GM18508 (cell line): ENCODE measurements at regions not wholly inside any gene's neighbourhood (a gene's known extent, or its start where the extent isn't known, plus 50 kb on each side); places are given as distances from the start of the nearest gene placed in this dataset.
"Not testable (repeated sequence)": the region's sequence is repeated elsewhere in the genome, so short reads cannot be mapped to it uniquely, and the experiment has no call there.

Experiments used
- ATAC-seq: cut with Tn5 transposase; IDR thresholded peaks from one replicate; pipeline ENCODE4 v1.9.1; 2021; ENCODE audit warnings: moderate number of reproducible peaks; ENCODE audit not compliant: insufficient read depth, unreplicated experiment

DNA sequence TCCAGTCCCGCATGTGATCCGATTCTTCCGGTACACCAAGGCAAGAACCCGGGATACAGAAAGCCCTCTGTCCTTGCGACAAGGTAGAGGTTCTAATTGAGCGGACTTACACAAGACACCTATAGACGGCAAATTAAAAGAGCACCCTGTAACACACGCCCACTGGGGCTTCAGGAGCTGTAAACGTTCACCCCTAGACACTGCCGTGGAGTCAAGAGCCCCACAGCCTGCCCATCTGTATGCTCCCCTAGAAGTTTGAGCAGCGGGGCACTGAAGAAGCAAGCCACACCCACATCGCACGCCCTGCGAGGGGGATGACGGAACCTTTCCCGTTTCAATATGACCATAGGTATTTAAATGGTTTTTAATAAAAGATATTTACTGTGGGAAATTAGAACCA is 696.3 kb upstream of the MMS22L start:
- not testable (repeated sequence) for ATAC-seq

- ATAC-seq = no peak
Observed at GRCh38 chr6:97989451-97989850, 706.4 kb upstream of the MMS22L start.

DNA sequence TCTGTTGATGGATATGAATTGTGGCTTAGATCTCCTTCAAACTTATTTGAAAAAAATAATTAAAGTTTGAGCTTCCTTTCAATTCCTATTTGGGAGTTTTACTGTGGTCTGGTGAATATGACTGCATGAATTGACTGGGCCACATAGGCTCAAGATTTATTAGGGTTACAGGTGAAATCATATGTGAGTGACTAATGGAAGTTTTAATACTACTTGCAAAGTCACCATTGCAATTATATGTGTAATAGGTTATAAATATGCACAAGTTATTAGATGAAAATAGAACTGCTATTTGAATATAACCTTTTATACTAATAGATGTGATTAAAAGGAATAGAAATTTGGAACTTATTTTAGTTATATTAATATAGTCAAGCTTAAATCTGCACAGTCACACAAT is 712.1 kb upstream of the MMS22L start:
- ATAC-seq = no peak

GRCh38 chr6:98002678-98003077 is 719.7 kb upstream of the MMS22L start:
- no peak for ATAC-seq

- ATAC-seq = no peak
Observed at GRCh38 chr6:98014442-98015201, 731.6 kb upstream of the MMS22L start.

- ATAC-seq = no peak
Observed at GRCh38 chr6:98016565-98016964, 733.5 kb upstream of the MMS22L start.

DNA sequence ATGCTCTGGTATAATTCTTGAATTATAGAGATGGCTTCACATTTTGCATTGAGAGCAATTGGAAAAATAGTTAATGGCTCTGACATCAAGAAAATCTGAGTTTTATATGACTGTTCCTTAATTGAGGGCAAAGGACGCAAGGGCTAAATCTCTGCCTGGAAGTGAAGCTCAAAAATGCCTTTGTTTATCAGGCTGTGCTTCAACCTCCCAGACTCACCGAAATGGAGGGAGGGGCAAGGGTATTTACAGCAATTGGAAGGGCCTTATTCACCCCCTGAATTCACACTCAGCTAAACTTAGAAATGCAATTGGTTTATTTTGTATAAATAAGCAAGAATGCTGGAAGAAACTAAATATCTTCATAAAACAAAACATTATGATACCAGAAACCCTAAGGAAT is 737.2 kb upstream of the MMS22L start:
- ATAC-seq = no peak

- no peak for ATAC-seq
Observed at GRCh38 chr6:98024359-98024758, 741.3 kb upstream of the MMS22L start.

- ATAC-seq = no peak
Observed at GRCh38 chr6:98027898-98028297, 744.9 kb upstream of the MMS22L start.

GRCh38 chr6:98033617-98034016 is 750.6 kb upstream of the MMS22L start:
- ATAC-seq = no peak

- no peak for ATAC-seq
Observed at GRCh38 chr6:98036344-98036923, 753.4 kb upstream of the MMS22L start.

GRCh38 chr6:98037571-98037970 is 754.6 kb upstream of the MMS22L start:
- no peak for ATAC-seq

DNA sequence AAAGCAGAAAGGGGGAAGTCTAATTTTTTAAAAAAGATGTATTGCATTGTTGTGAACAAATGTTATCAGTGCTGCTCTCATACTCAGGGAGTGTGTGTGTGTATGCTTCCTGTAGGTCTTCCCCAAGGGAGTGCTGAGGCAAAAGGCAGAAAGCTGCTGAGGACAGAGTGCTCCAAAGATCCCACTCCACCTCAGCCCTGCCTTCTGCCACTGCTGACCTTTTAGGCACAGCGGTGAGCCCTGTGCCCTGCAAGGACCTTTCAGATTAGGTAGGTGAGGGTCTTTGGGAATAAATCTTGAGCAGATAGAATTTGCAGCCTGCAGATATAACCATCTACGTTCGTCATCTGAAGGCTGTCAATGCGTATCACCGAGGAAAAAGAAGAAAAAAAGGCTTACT is 756.4 kb upstream of the MMS22L start:
- ATAC-seq = no peak

GRCh38 chr6:98039904-98040607 is 757.0 kb upstream of the MMS22L start:
- no peak for ATAC-seq

DNA sequence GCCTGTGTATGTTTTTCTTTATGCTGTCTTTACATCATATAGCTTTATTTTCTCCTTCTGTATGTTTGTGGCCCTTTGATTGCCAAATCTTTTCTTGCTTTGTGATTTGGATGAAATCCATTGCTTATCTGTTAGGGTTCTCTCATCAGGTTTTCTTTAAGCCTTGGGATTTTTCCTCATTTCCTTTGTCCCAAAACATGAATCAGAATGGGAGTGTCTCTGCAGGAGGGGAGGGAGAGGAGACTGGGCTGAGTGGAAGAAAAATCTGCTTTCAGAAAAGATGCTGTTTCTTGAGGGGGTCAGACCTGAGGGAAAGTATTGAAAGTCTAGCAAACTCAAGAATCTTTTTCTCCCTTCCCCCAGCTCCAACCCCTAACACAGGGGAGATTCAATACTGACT is 758.0 kb upstream of the MMS22L start:
- ATAC-seq = no peak

DNA sequence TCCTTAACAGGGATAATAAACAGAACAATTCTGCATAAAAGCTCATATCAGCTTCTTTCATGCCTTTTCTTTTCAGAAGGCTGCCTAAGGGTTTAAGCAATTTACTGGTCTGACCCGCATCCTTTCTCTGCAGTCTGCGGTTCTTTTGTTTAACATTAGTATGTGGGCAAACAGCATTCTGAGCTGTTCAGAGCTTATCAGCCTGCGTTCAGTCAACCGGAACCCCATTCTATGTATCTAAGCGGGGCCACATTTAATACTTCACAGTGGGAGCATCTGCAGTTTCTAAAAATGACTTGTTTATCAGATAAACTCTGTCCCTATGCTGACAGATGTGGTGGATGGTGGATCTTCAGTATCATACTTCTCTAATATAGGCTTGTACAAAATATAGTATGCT is 758.9 kb upstream of the MMS22L start:
- no peak for ATAC-seq

- ATAC-seq = no peak
Observed at GRCh38 chr6:98044151-98044561, 761.1 kb upstream of the MMS22L start.

DNA sequence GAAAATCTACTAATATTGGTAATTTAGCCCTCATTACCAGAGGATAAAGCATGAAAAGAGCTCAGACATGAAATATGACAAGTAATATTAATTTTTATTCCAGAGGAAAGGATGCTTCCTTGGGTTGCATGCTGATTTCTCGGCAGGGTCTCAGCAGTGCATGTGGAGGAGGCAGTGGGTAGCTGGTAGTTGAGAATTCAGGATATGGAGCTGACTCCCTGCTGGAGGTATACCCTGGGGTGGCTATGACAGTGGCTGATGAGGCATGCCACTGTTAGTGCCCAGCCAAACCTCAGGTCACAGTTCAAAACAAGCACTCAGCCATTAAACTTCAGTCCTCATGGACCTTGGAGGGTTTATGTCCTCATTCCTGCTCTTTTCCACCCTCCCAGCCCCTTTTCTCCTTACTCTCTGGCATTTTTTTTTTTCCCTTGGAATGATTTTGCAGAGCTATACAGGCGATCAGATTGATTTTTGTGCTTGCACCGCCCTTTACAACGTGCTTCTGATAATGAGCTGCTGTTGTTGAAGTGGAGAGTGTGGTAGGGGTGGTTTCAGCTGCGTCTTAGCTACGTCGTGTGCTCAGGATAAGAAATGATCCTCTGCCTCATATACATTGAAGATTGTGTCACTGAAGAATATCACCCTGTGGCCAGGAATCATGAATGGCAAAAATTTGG is 761.9 kb upstream of the MMS22L start:
- no peak for ATAC-seq

- ATAC-seq = no peak
Observed at GRCh38 chr6:98047164-98047563, 764.1 kb upstream of the MMS22L start.

- ATAC-seq = no peak
Observed at GRCh38 chr6:98047871-98048270, 764.9 kb upstream of the MMS22L start.

GRCh38 chr6:98054453-98054852 is 771.4 kb upstream of the MMS22L start:
- ATAC-seq = no peak
